Sigmoid colon (tissue), 6 donors: ENCODE measurements at regions not wholly inside any gene's neighbourhood (a gene's known extent, or its start where the extent isn't known, plus 50 kb on each side); places are given as distances from the start of the nearest gene placed in this dataset.

ENCODE experiments used
- DNase-seq: peaks from one replicate; pipeline ENCODE4 v3.0.0-alpha.2; 2019
- H3K27ac ChIP-seq, 4 donors: fragments of 200-600 bp; sonication (generic); one replicate each; pipeline ENCODE4 v1.5.1; 2016 to 2019; ENCODE audit warnings: mild to moderate bottlenecking in 1 of 4
- H3K27me3 ChIP-seq, 3 donors: fragments of 200-600 bp; sonication (generic); one replicate each; pipeline ENCODE4 v1.5.1; 2019; ENCODE audit warnings: mild to moderate bottlenecking in 1 of 3
- H3K36me3 ChIP-seq, 4 donors: fragments of 200-600 bp; sonication (generic); one replicate each; pipeline ENCODE4 v1.5.1; 2016 to 2019
- H3K4me1 ChIP-seq, 4 donors: fragments of 200-600 bp; sonication (generic); one replicate each; pipeline ENCODE4 v1.5.1; 2017 to 2019
- H3K4me3 ChIP-seq, 4 donors: fragments of 200-600 bp; sonication (generic); one replicate each; pipeline ENCODE4 v1.5.1; 2017 to 2019; ENCODE audit warnings: mild to moderate bottlenecking in 2 of 4, moderate library complexity in 1 of 4
- H3K9me3 ChIP-seq, 4 donors: fragments of 200-600 bp in 3 of 4; sonication (generic) in 3 of 4; one replicate each; pipeline versions ENCODE4 v1.5.1 to v1.6.1; 2013 to 2019
- CTCF ChIP-seq, 4 experiments: fragments of 450-650 bp in 3 of 4; fragments of 200-600 bp in 1 of 4; IDR thresholded peaks; one replicate each; pipeline ENCODE4 v1.5.1; 2016 to 2019; ENCODE audit warnings: antibody characterized with exemption in 4 of 4, mild to moderate bottlenecking in 3 of 4, moderate library complexity in 2 of 4
- EP300 ChIP-seq, 4 donors: sonication (generic); formaldehyde crosslinking; IDR thresholded peaks; one replicate each; pipeline ENCODE4 v1.6.1; 2017; ENCODE audit warnings: antibody characterized with exemption in 4 of 4
- POLR2A ChIP-seq, 2 donors: fragments of 450-650 bp; IDR thresholded peaks; one replicate each; pipeline ENCODE4 v1.6.1; 2016; ENCODE audit warnings: antibody characterized with exemption in 2 of 2, mild to moderate bottlenecking in 2 of 2, moderate library complexity in 2 of 2
- POLR2AphosphoS5 ChIP-seq, 4 donors: sonication (generic); formaldehyde crosslinking; IDR thresholded peaks; one replicate each; pipeline ENCODE4 v1.6.1; 2017; ENCODE audit warnings: antibody characterized with exemption in 4 of 4
- WGBS, 2 donors: extraction: QIAGEN DNeasy Blood & Tissue Kit; methylation state at CpG; one replicate each; pipeline ENCODE4 v1.1.7; 2013; 5-methylcytosine and 5-hydroxymethylcytosine counted together
- intact Hi-C: fragments of 100-400 bp; cut with DNase I; formaldehyde crosslinking; loops from one replicate; pipeline ENCODE4 v1.15.1; 2023
- donor health status: healthy with polysubstance abuse.
- donor health status: healthy.

DNA sequence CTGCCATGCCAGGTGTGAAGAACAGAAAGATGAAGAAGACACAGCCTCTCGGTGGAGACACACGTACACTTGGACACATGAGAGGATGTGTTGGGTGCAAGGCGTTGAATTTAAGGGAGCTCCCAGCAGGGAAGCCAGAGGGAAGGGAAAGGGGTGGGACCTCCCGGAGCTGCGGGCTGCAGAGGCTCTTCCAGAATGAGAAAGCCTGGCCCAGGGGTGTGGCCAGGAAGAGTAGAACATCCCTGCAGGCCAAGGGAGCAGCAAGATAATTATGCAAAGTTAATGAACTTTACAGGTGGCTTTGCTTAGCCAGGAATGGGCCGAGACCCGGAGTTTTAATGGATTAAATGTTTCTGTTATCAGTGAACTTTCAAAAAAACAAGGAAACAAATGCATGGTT lies 270.3 kb downstream of the KLF6 start:
- H3K4me3 ChIP-seq: no peak overlapping the region
- no peak for DNase-seq
- no peak for TF ChIP-seq POLR2AphosphoS5 (IDR thresholded peaks at IDR 0.05)
- no peak for TF ChIP-seq EP300 (IDR thresholded peaks at IDR 0.05)
- no peak for TF ChIP-seq POLR2A (IDR thresholded peaks at IDR 0.05)
- TF ChIP-seq CTCF (IDR thresholded peaks at IDR 0.05): no peak
- H3K4me1 ChIP-seq: no peaks in the 10 kb centered on the region
- intact Hi-C loops: no loop called here
- no peak overlapping the region for H3K27ac ChIP-seq
- H3K9me3 ChIP-seq: no peaks in the 10 kb centered on the region
- H3K36me3 ChIP-seq: no peaks in the 10 kb centered on the region
- no peaks in the 10 kb centered on the region for H3K27me3 ChIP-seq
- WGBS, 2 donors: 77% methylated on average over 7 of the region's 7 CpGs

GRCh38 chr10:3512263-3512662 lies 272.7 kb downstream of the KLF6 start:
- H3K36me3 ChIP-seq: no peaks in the 10 kb centered on the region
- H3K27me3 ChIP-seq: no peaks in the 10 kb centered on the region
- no peak for TF ChIP-seq EP300 (IDR thresholded peaks at IDR 0.05)
- TF ChIP-seq POLR2AphosphoS5 (IDR thresholded peaks at IDR 0.05): no peak
- TF ChIP-seq POLR2A (IDR thresholded peaks at IDR 0.05): no peak
- TF ChIP-seq CTCF (IDR thresholded peaks at IDR 0.05): no peak
- 83 to 85% methylated on average over 8 of the region's 8 CpGs for WGBS, 2 donors
- DNase-seq: no peak
- no peaks in the 10 kb centered on the region for H3K4me1 ChIP-seq
- intact Hi-C loops: no loop called here
- H3K9me3 ChIP-seq: peaks cover 0 to 4% (median 0%) of the 10 kb centered on the region in 4 donors
- H3K4me3 ChIP-seq: no peak overlapping the region
- H3K27ac ChIP-seq: no peak overlapping the region

DNA sequence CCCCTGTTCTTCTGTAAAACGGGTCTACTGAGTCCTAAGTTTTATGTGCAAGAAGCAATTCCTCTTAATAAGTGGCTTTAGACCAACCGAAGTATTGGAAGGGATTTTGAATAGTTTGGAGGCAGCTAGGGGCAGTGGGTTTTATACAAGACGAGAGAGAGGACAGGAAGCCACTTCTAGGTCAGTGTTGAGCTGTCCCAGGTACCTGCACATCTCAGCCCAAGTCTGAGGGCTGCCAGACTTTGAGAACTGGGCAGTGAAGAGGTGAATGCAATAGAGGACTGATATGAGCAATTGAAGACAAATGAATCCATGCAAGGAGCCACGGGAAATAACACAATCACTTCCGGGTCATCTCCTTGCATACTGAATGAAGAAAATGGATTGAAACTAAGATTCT lies 273.5 kb downstream of the KLF6 start:
- intact Hi-C loops: no loop called here

GRCh38 chr10:3510741-3511140 lies 274.3 kb downstream of the KLF6 start:
- 71 to 80% methylated on average over 6 of the region's 6 CpGs for WGBS, 2 donors

More for the DNA sequence above, 273.5 kb downstream of the KLF6 start:
- TF ChIP-seq POLR2A (IDR thresholded peaks at IDR 0.05) (no peak), CTCF (IDR thresholded peaks at IDR 0.05) (no peak), POLR2AphosphoS5 (IDR thresholded peaks at IDR 0.05) (no peak), EP300 (IDR thresholded peaks at IDR 0.05) (no peak)
- no peak for DNase-seq
- no peak overlapping the region for H3K4me3 ChIP-seq
- H3K27me3 ChIP-seq: no peaks in the 10 kb centered on the region
- H3K36me3 ChIP-seq: no peaks in the 10 kb centered on the region
- H3K4me1 ChIP-seq: no peaks in the 10 kb centered on the region
- 89 to 91% methylated on average over 5 of the region's 5 CpGs for WGBS, 2 donors
- H3K9me3 ChIP-seq: peaks cover 0 to 4% (median 0%) of the 10 kb centered on the region in 4 donors
- H3K27ac ChIP-seq: no peak overlapping the region

More at GRCh38 chr10:3510741-3511140, 274.3 kb downstream of the KLF6 start:
- DNase-seq: no peak
- no peak overlapping the region for H3K4me3 ChIP-seq
- H3K4me1 ChIP-seq: no peaks in the 10 kb centered on the region
- H3K36me3 ChIP-seq: no peaks in the 10 kb centered on the region
- intact Hi-C loops: no loop called here
- no peaks in the 10 kb centered on the region for H3K27me3 ChIP-seq
- H3K9me3 ChIP-seq: peaks cover 0 to 4% (median 0%) of the 10 kb centered on the region in 4 donors
- TF ChIP-seq POLR2AphosphoS5 (IDR thresholded peaks at IDR 0.05) (no peak), POLR2A (IDR thresholded peaks at IDR 0.05) (no peak), EP300 (IDR thresholded peaks at IDR 0.05) (no peak), CTCF (IDR thresholded peaks at IDR 0.05) (no peak)
- no peak overlapping the region for H3K27ac ChIP-seq
